BJ (cell line): ENCODE measurements at regions not wholly inside any gene's neighbourhood (a gene's known extent, or its start where the extent isn't known, plus 50 kb on each side); places are given as distances from the start of the nearest gene placed in this dataset.
"Not testable (repeated sequence)": the region's sequence is repeated elsewhere in the genome, so short reads cannot be mapped to it uniquely, and the experiment has no call there.

ENCODE experiments used
- CTCF ChIA-PET: fragments of 350-600 bp; formaldehyde crosslinking; extraction: SDS; loops from one replicate; lab custom pipeline; 2021; ENCODE audit warnings: antibody characterized with exemption, inconsistent platforms; lab: Yijun Ruan, JAX
- POLR2A ChIA-PET: fragments of 300-600 bp; sonication (Branson Sonifier 250); formaldehyde crosslinking; extraction: SDS; loops from one replicate; lab custom pipeline; 2021; ENCODE audit warnings: antibody characterized with exemption; lab: Charles Lee
- DNase-seq: peaks from one replicate; pipeline ENCODE4 v3.0.0-alpha.2; 2011; ENCODE audit warnings: low read depth
- H3K27me3 ChIP-seq: 2 replicates; pipeline ENCODE4 v1.6.0; 2011; ENCODE audit warnings: low read length; ENCODE audit not compliant: control insufficient read depth, insufficient read depth
- H3K36me3 ChIP-seq: 2 replicates; pipeline ENCODE4 v1.5.1; 2011; ENCODE audit warnings: low read length; ENCODE audit not compliant: control insufficient read depth, insufficient read depth
- H3K4me3 ChIP-seq: 2 replicates; pipeline ENCODE4 v1.5.1; 2011; ENCODE audit warnings: low read depth, mild to moderate bottlenecking, control low read depth, low read length
- CTCF ChIP-seq: IDR thresholded peaks from 2 replicates; pipeline ENCODE4 v1.5.1; 2011; ENCODE audit warnings: low read depth, mild to moderate bottlenecking, control low read depth, inconsistent platforms, low read length, moderate library complexity; ENCODE audit not compliant: insufficient read depth

GRCh38 chr6:150783813-150784212 is 81.7 kb upstream of the MTHFD1L start:
- H3K4me3 ChIP-seq = no peak overlapping the region
- no peak for DNase-seq
- H3K27me3 ChIP-seq = no peaks in the 10 kb centered on the region
- CTCF ChIA-PET = interaction anchor here (1.4 kb wide), 1 partner anchor 180 kb away, joined by 3 read pairs; no protein-coding TSS in a partner anchor
- POLR2A ChIA-PET = no interaction called here
- no peaks in the 10 kb centered on the region for H3K36me3 ChIP-seq
- TF ChIP-seq CTCF = no peak

- ChIA-PET CTCF (no interaction called here), POLR2A (no interaction called here)
- TF ChIP-seq CTCF = no peak
Measured at GRCh38 chr6:150787429-150787828, 78.1 kb upstream of the MTHFD1L start.

GRCh38 chr6:150788089-150788488 is 77.4 kb upstream of the MTHFD1L start:
- no peak for TF ChIP-seq CTCF
- Histone ChIP-seq H3K4me3 (no peak overlapping the region), H3K36me3 (no peaks in the 10 kb centered on the region), H3K27me3 (no peaks in the 10 kb centered on the region)
- ChIA-PET POLR2A (no interaction called here), CTCF (no interaction called here)
- DNase-seq = no peak

More at GRCh38 chr6:150787429-150787828, 78.1 kb upstream of the MTHFD1L start:
- Histone ChIP-seq H3K27me3 (no peaks in the 10 kb centered on the region), H3K36me3 (no peaks in the 10 kb centered on the region), H3K4me3 (no peak overlapping the region)
- DNase-seq = no peak

- H3K4me3 ChIP-seq, H3K27me3 ChIP-seq, H3K36me3 ChIP-seq, POLR2A ChIA-PET, DNase-seq: not testable (repeated sequence)
- CTCF ChIA-PET = interaction anchor here (0.6 to 0.8 kb wide), 2 partner anchors 19 to 371 kb away, joined by 3 read pairs; no protein-coding TSS in a partner anchor
Measured at GRCh38 chr6:150789906-150790305, 75.6 kb upstream of the MTHFD1L start.

GRCh38 chr6:150791717-150792116 is 73.8 kb upstream of the MTHFD1L start:
- CTCF ChIA-PET = interaction anchor here (0.6 kb wide), 1 partner anchor 57 kb away, joined by 3 read pairs; no protein-coding TSS in a partner anchor
- TF ChIP-seq CTCF = no peak
- no peak overlapping the region for H3K4me3 ChIP-seq
- H3K27me3 ChIP-seq = no peaks in the 10 kb centered on the region
- DNase-seq = no peak
- POLR2A ChIA-PET = no interaction called here
- H3K36me3 ChIP-seq = no peaks in the 10 kb centered on the region

- Histone ChIP-seq H3K27me3 (no peaks in the 10 kb centered on the region), H3K36me3 (no peaks in the 10 kb centered on the region), H3K4me3 (no peak overlapping the region)
- TF ChIP-seq CTCF = no peak
- ChIA-PET CTCF (interaction anchor here (1.6 kb wide), 1 partner anchor 380 kb away, joined by 4 read pairs; no protein-coding TSS in a partner anchor), POLR2A (no interaction called here)
- no peak for DNase-seq
Measured at GRCh38 chr6:150797949-150798348, 67.6 kb upstream of the MTHFD1L start.
